ENCODE measurements at regions not wholly inside any gene's neighbourhood (a gene's known extent, or its start where the extent isn't known, plus 50 kb on each side); places are given as distances from the start of the nearest gene placed in this dataset.

GRCh38 chr6:167526465-167527368 lies 201.8 kb downstream of the TTLL2 start:
- Histone ChIP-seq H3K79me2 (ENCODE audit: insufficient read depth) (no peaks in the 10 kb centered on the region), H4K20me1 (ENCODE audit: insufficient read depth) (no peaks in the 10 kb centered on the region), H3K27ac (ENCODE audit: low read depth in 2 of 2, low read length in 1 of 2) (no peak overlapping the region), H3F3A (replicated peaks; ENCODE audit: insufficient read depth) (no peaks in the 10 kb centered on the region), H3K9ac (no peak overlapping the region), H3K36me3 (replicated peaks in 1 of 2; ENCODE audit: control insufficient read depth in 1 of 2, insufficient read depth in 2 of 2, low read length in 1 of 2) (no peaks in the 10 kb centered on the region), H2AFZ (ENCODE audit: low read depth) (no peak overlapping the region), H3K4me2 (no peak overlapping the region), H3K4me3 (ENCODE audit: low read depth in 2 of 2, low read length in 1 of 2) (no peak overlapping the region), H3K4me1 (ENCODE audit: control insufficient read depth in 1 of 2, insufficient read depth in 2 of 2, low read depth in 1 of 2, low read length in 1 of 2) (no peaks in the 10 kb centered on the region), H3K9me3 (no peaks in the 10 kb centered on the region), H3K27me3 (ENCODE audit: insufficient read depth) (no peaks in the 10 kb centered on the region), H3K9me2 (no peaks in the 10 kb centered on the region)
- no peak for DNase-seq
- POLR2A ChIA-PET, result no interaction called here
- TF ChIP-seq EZH2phosphoT487 (IDR thresholded peaks at IDR 0.05; ENCODE audit: borderline replicate concordance, low read depth), result no peak
- TF ChIP-seq POLR2AphosphoS5 (IDR thresholded peaks at IDR 0.05; ENCODE audit: low read depth, low read length), result no peak
- CTCF ChIA-PET, result no interaction called here
- 49% methylated on average over 23 of the region's 23 CpGs for WGBS (ENCODE audit: low lambda C conversion rate)

GRCh38 chr6:167528239-167528638 lies 203.4 kb downstream of the TTLL2 start:
- no peak overlapping the region for H3K27ac ChIP-seq (ENCODE audit: low read depth in 2 of 2, low read length in 1 of 2)
- POLR2A ChIA-PET, result no interaction called here
- CTCF ChIA-PET, result interaction anchor here (1.6 kb wide), 1 partner anchor 13 kb away, joined by 3 read pairs; no protein-coding TSS in a partner anchor
- no peak overlapping the region for H3K9ac ChIP-seq
- H3K36me3 ChIP-seq (replicated peaks in 1 of 2; ENCODE audit: control insufficient read depth in 1 of 2, insufficient read depth in 2 of 2, low read length in 1 of 2), result no peaks in the 10 kb centered on the region
- H3K4me3 ChIP-seq (ENCODE audit: low read depth in 2 of 2, low read length in 1 of 2), result no peak overlapping the region
- no peaks in the 10 kb centered on the region for H3K4me1 ChIP-seq (ENCODE audit: control insufficient read depth in 1 of 2, insufficient read depth in 2 of 2, low read depth in 1 of 2, low read length in 1 of 2)
- no peaks in the 10 kb centered on the region for H3K79me2 ChIP-seq (ENCODE audit: insufficient read depth)
- no peaks in the 10 kb centered on the region for H3F3A ChIP-seq (replicated peaks; ENCODE audit: insufficient read depth)
- no peaks in the 10 kb centered on the region for H3K9me3 ChIP-seq
- DNase-seq, result no peak
- H4K20me1 ChIP-seq (ENCODE audit: insufficient read depth), result no peaks in the 10 kb centered on the region
- H3K9me2 ChIP-seq, result no peaks in the 10 kb centered on the region
- TF ChIP-seq CTCF (IDR thresholded peaks at IDR 0.05), result no peak
- TF ChIP-seq TAF1 (IDR thresholded peaks at IDR 0.05; ENCODE audit: borderline replicate concordance, low read depth, low read length), result no peak
- TF ChIP-seq SMC3 (IDR thresholded peaks at IDR 0.05; ENCODE audit: low read depth, low read length), result no peak
- no peak for TF ChIP-seq MEF2A (IDR thresholded peaks at IDR 0.05; ENCODE audit: borderline replicate concordance, low read depth)
- no peak for TF ChIP-seq IRF3 (IDR thresholded peaks at IDR 0.05; ENCODE audit: low read depth, low read length)
- H2AFZ ChIP-seq (ENCODE audit: low read depth), result no peak overlapping the region
- WGBS (ENCODE audit: low lambda C conversion rate), result 27% methylated on average over 2 of the region's 2 CpGs
- no peak overlapping the region for H3K4me2 ChIP-seq
- no peaks in the 10 kb centered on the region for H3K27me3 ChIP-seq (ENCODE audit: insufficient read depth)

Data from SK-N-SH (cell line).